ENCODE measurements at regions not wholly inside any gene's neighbourhood (a gene's known extent, or its start where the extent isn't known, plus 50 kb on each side); places are given as distances from the start of the nearest gene placed in this dataset.

DNA sequence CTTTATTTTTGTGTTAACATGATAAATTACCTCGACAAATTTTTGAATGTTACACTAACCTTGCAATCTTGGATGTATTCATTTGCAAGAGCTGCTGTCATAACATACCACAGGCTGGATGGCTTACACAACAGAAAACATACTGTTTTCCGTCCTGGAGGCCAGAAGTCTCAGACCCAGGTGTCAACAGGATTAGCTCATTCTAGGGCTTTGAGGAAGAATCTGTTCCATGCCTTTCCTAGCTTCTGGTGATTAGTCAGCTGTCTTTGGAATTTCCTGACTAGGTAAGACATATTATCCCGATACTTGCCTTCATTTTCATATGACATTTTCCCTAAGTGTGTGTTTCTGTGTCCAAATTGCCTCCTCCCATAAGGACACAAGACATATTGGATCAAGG is 188.6 kb upstream of the CDH19 start:
- TF ChIP-seq CTCF (IDR thresholded peaks at IDR 0.05) (no peak), EZH2 (IDR thresholded peaks at IDR 0.05) (no peak)
